ENCODE measurements at regions not wholly inside any gene's neighbourhood (a gene's known extent, or its start where the extent isn't known, plus 50 kb on each side); places are given as distances from the start of the nearest gene placed in this dataset.
A peak's percentile ranks its signal among the peaks of the same experiment; 100 is the strongest.

- no peak for DNase-seq
- in situ Hi-C loops (cut with HindIII; ENCODE audit: low pct_ligation_motif_present, low pct_unique_long_range_greater_than_20kb, low sequenced_read_pairs): no loop called here
Observed at GRCh38 chr21:24825348-24825747, 781.9 kb downstream of the MRPL39 start.

GRCh38 chr21:24824209-24824608 lies 783.1 kb downstream of the MRPL39 start:
- in situ Hi-C loops (cut with HindIII; ENCODE audit: low pct_ligation_motif_present, low pct_unique_long_range_greater_than_20kb, low sequenced_read_pairs): no loop called here
- no peak for DNase-seq

- no peak for DNase-seq
- in situ Hi-C loops (cut with HindIII; ENCODE audit: low pct_ligation_motif_present, low pct_unique_long_range_greater_than_20kb, low sequenced_read_pairs): no loop called here
Observed at GRCh38 chr21:24823247-24823646, 784.0 kb downstream of the MRPL39 start.

- DNase-seq: no peak
- in situ Hi-C loops (cut with HindIII; ENCODE audit: low pct_ligation_motif_present, low pct_unique_long_range_greater_than_20kb, low sequenced_read_pairs): no loop called here
Observed at GRCh38 chr21:24785033-24785432, 822.2 kb downstream of the MRPL39 start.

- in situ Hi-C loops (cut with HindIII; ENCODE audit: low pct_ligation_motif_present, low pct_unique_long_range_greater_than_20kb, low sequenced_read_pairs): no loop called here
- DNase-seq: no peak
Observed at GRCh38 chr21:24781146-24781545, 826.1 kb downstream of the MRPL39 start.

- in situ Hi-C loops (cut with HindIII; ENCODE audit: low pct_ligation_motif_present, low pct_unique_long_range_greater_than_20kb, low sequenced_read_pairs): no loop called here
- peak; percentile 1 for DNase-seq
Observed at GRCh38 chr21:24759348-24760075, 847.8 kb downstream of the MRPL39 start.

GRCh38 chr21:24738063-24738462 lies 869.2 kb downstream of the MRPL39 start:
- in situ Hi-C loops (cut with HindIII; ENCODE audit: low pct_ligation_motif_present, low pct_unique_long_range_greater_than_20kb, low sequenced_read_pairs): no loop called here
- DNase-seq: no peak

GRCh38 chr21:24737296-24737850 lies 869.9 kb downstream of the MRPL39 start:
- no peak for DNase-seq
- in situ Hi-C loops (cut with HindIII; ENCODE audit: low pct_ligation_motif_present, low pct_unique_long_range_greater_than_20kb, low sequenced_read_pairs): no loop called here

- no peak for DNase-seq
- in situ Hi-C loops (cut with HindIII; ENCODE audit: low pct_ligation_motif_present, low pct_unique_long_range_greater_than_20kb, low sequenced_read_pairs): no loop called here
Observed at GRCh38 chr21:24730661-24731060, 876.6 kb downstream of the MRPL39 start.

GRCh38 chr21:24729568-24729967 lies 877.7 kb downstream of the MRPL39 start:
- in situ Hi-C loops (cut with HindIII; ENCODE audit: low pct_ligation_motif_present, low pct_unique_long_range_greater_than_20kb, low sequenced_read_pairs): no loop called here
- DNase-seq: no peak

- in situ Hi-C loops (cut with HindIII; ENCODE audit: low pct_ligation_motif_present, low pct_unique_long_range_greater_than_20kb, low sequenced_read_pairs): no loop called here
- DNase-seq: peak; percentile 4
Observed at GRCh38 chr21:24727803-24728440, 879.4 kb downstream of the MRPL39 start.

GRCh38 chr21:24716281-24716918 lies 890.9 kb downstream of the MRPL39 start:
- in situ Hi-C loops (cut with HindIII; ENCODE audit: low pct_ligation_motif_present, low pct_unique_long_range_greater_than_20kb, low sequenced_read_pairs): no loop called here
- peak; percentile 42 for DNase-seq

GRCh38 chr21:24714646-24715200 lies 892.6 kb downstream of the MRPL39 start:
- no peak for DNase-seq
- in situ Hi-C loops (cut with HindIII; ENCODE audit: low pct_ligation_motif_present, low pct_unique_long_range_greater_than_20kb, low sequenced_read_pairs): no loop called here

- DNase-seq: no peak
- in situ Hi-C loops (cut with HindIII; ENCODE audit: low pct_ligation_motif_present, low pct_unique_long_range_greater_than_20kb, low sequenced_read_pairs): no loop called here
Observed at GRCh38 chr21:24705201-24705600, 902.1 kb downstream of the MRPL39 start.

GRCh38 chr21:24693779-24694178 lies 913.5 kb downstream of the MRPL39 start:
- DNase-seq: no peak
- in situ Hi-C loops (cut with HindIII; ENCODE audit: low pct_ligation_motif_present, low pct_unique_long_range_greater_than_20kb, low sequenced_read_pairs): no loop called here

- in situ Hi-C loops (cut with HindIII; ENCODE audit: low pct_ligation_motif_present, low pct_unique_long_range_greater_than_20kb, low sequenced_read_pairs): no loop called here
Observed at GRCh38 chr21:24681456-24681855, 925.8 kb downstream of the MRPL39 start.

GRCh38 chr21:24671901-24672300 lies 935.4 kb downstream of the MRPL39 start:
- no peak for DNase-seq
- in situ Hi-C loops (cut with HindIII; ENCODE audit: low pct_ligation_motif_present, low pct_unique_long_range_greater_than_20kb, low sequenced_read_pairs): no loop called here

More at GRCh38 chr21:24681456-24681855, 925.8 kb downstream of the MRPL39 start:
- DNase-seq: no peak

- in situ Hi-C loops (cut with HindIII; ENCODE audit: low pct_ligation_motif_present, low pct_unique_long_range_greater_than_20kb, low sequenced_read_pairs): no loop called here
- DNase-seq: no peak
Observed at GRCh38 chr21:24658926-24659325, 948.4 kb downstream of the MRPL39 start.

GRCh38 chr21:24658026-24658425 lies 949.3 kb downstream of the MRPL39 start:
- DNase-seq: peak; percentile 54

More at GRCh38 chr21:24658026-24658425, 949.3 kb downstream of the MRPL39 start:
- in situ Hi-C loops (cut with HindIII; ENCODE audit: low pct_ligation_motif_present, low pct_unique_long_range_greater_than_20kb, low sequenced_read_pairs): no loop called here

Measured in ACHN (cell line).